Upper lobe of right lung (tissue), 1 donor: ENCODE measurements at regions not wholly inside any gene's neighbourhood (a gene's known extent, or its start where the extent isn't known, plus 50 kb on each side); places are given as distances from the start of the nearest gene placed in this dataset.

Experiments used
- ATAC-seq: fragments of 200-7000 bp; cut with Tn5 transposase; one replicate; pipeline ENCODE4 v1.9.1; 2020; ENCODE audit warnings: mild to moderate bottlenecking, moderate library complexity
- DNase-seq: peaks from one replicate; pipeline ENCODE4 v3.0.0-alpha.2; 2020
- H3K27ac ChIP-seq: fragments of 200-600 bp; one replicate; pipeline ENCODE4 v1.8.0; 2022
- H3K27me3 ChIP-seq: fragments of 200-600 bp; one replicate; pipeline ENCODE4 v1.8.0; 2022; ENCODE audit warnings: mild to moderate bottlenecking
- H3K36me3 ChIP-seq: fragments of 200-600 bp; one replicate; pipeline ENCODE4 v1.8.0; 2022
- H3K4me1 ChIP-seq: fragments of 200-600 bp; one replicate; pipeline ENCODE4 v1.8.0; 2022
- H3K4me3 ChIP-seq: fragments of 200-600 bp; one replicate; pipeline ENCODE4 v1.8.0; 2022; ENCODE audit warnings: mild to moderate bottlenecking
- H3K9me3 ChIP-seq: fragments of 200-600 bp; one replicate; pipeline ENCODE4 v1.8.0; 2022
- intact Hi-C: fragments of 100-400 bp; cut with DNase I; formaldehyde crosslinking; loops from one replicate; pipeline ENCODE4 v1.11.0; 2022
- TF ChIP-seq, protein P1 (sequence below): fragments of 200-600 bp; IDR thresholded peaks from one replicate; pipeline ENCODE4 v1.8.0; 2022; ENCODE audit warnings: antibody characterized with exemption
- donor health status: DM: no; HTN: yes; CAD: no; lungs with severe emphysema.

- no peak for DNase-seq
- H3K4me3 ChIP-seq, result no peak overlapping the region
- H3K36me3 ChIP-seq, result no peaks in the 10 kb centered on the region
- H3K27me3 ChIP-seq, result no peaks in the 10 kb centered on the region
- no peaks in the 10 kb centered on the region for H3K4me1 ChIP-seq
- intact Hi-C loops, result no loop called here
- H3K9me3 ChIP-seq, result no peaks in the 10 kb centered on the region
- no peak for ATAC-seq
- no peak overlapping the region for H3K27ac ChIP-seq
- TF ChIP-seq, protein P1, sequence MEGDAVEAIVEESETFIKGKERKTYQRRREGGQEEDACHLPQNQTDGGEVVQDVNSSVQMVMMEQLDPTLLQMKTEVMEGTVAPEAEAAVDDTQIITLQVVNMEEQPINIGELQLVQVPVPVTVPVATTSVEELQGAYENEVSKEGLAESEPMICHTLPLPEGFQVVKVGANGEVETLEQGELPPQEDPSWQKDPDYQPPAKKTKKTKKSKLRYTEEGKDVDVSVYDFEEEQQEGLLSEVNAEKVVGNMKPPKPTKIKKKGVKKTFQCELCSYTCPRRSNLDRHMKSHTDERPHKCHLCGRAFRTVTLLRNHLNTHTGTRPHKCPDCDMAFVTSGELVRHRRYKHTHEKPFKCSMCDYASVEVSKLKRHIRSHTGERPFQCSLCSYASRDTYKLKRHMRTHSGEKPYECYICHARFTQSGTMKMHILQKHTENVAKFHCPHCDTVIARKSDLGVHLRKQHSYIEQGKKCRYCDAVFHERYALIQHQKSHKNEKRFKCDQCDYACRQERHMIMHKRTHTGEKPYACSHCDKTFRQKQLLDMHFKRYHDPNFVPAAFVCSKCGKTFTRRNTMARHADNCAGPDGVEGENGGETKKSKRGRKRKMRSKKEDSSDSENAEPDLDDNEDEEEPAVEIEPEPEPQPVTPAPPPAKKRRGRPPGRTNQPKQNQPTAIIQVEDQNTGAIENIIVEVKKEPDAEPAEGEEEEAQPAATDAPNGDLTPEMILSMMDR, result no peak
Observed at GRCh38 chr14:97539884-97540283, 742.7 kb downstream of the VRK1 start.

DNA sequence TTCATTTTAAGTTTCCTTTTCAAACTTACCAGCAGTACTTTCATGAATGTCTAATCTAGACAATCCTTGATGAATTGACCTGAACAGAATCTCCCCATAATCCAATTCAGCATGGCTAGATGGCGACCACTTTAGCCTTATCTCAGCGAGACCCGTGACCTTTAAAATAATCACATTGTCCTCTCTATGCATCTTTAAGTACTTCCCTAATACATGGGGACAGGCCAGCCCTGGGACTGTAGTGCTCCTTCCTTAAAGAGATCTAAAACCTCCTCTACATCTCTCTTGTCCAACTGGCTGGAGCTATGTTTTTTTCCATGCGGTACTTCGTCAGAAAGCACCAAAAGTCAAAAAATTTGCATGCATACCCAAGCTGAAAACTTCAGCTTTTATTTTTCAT, 746.0 kb downstream of the VRK1 start:
- Histone ChIP-seq H3K9me3 (no peaks in the 10 kb centered on the region), H3K4me3 (no peak overlapping the region), H3K36me3 (no peaks in the 10 kb centered on the region), H3K27me3 (no peaks in the 10 kb centered on the region), H3K27ac (no peak overlapping the region), H3K4me1 (no peaks in the 10 kb centered on the region)
- peak; percentile 30 for ATAC-seq
- DNase-seq, result no peak
- TF ChIP-seq, protein P1, result no peak
- intact Hi-C loops, result no loop called here

DNA sequence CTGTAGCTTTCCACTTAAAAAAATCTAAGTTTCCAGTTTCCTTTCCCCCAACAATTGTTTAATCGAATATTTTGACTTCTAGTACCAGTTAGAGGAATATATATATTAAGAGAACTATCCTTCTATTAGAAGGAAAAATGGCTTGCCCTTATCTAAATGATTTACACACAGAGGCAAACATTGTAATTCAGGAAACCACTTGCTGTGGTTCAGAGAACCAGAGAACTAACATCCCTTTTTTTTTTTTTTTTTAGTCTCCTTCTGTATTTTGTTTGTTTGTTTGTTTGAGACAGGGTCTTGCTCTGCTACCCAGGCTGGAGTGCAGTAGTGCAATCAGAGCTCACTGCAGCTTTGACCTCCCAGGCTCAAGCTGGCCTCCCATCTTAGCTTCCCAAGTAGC, 746.6 kb downstream of the VRK1 start:
- ATAC-seq (no peak), DNase-seq (no peak)
- no peak overlapping the region for H3K4me3 ChIP-seq
- TF ChIP-seq, protein P1, result no peak
- no peaks in the 10 kb centered on the region for H3K27me3 ChIP-seq
- no peaks in the 10 kb centered on the region for H3K4me1 ChIP-seq
- H3K36me3 ChIP-seq, result no peaks in the 10 kb centered on the region
- intact Hi-C loops, result no loop called here
- no peak overlapping the region for H3K27ac ChIP-seq
- no peaks in the 10 kb centered on the region for H3K9me3 ChIP-seq

DNA sequence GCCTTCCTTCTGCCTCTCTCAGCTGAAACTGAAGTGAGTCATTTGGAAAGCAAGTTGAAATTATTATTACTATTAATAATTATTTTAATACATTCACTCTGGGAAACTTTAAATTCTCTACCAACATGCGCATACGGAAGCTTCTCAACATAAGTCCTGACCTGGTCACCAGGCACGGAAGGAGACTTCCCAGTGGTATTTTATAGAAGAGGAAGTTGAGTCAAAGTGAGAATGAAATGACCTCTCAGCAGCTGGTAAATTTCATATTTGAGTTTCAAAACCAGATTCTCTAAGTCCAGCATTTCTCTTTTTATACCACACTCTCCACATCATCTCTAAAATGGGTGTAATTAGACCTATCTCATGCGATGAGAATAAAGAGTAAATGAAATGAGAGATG, 747.4 kb downstream of the VRK1 start:
- TF ChIP-seq, protein P1, result no peak
- Histone ChIP-seq H3K9me3 (no peaks in the 10 kb centered on the region), H3K27ac (no peak overlapping the region), H3K36me3 (no peaks in the 10 kb centered on the region), H3K4me3 (no peak overlapping the region), H3K27me3 (no peaks in the 10 kb centered on the region), H3K4me1 (no peaks in the 10 kb centered on the region)
- ATAC-seq (peak; percentile 70), DNase-seq (no peak)
- intact Hi-C loops, result no loop called here

GRCh38 chr14:97546491-97547230, 749.5 kb downstream of the VRK1 start:
- Histone ChIP-seq H3K9me3 (no peaks in the 10 kb centered on the region), H3K4me3 (no peak overlapping the region), H3K27me3 (no peaks in the 10 kb centered on the region), H3K27ac (no peak overlapping the region), H3K36me3 (no peaks in the 10 kb centered on the region), H3K4me1 (no peaks in the 10 kb centered on the region)
- DNase-seq (no peak), ATAC-seq (no peak)
- intact Hi-C loops, result no loop called here
- TF ChIP-seq, protein P1, result no peak

- ATAC-seq, result no peak
- H3K27me3 ChIP-seq, result no peaks in the 10 kb centered on the region
- H3K4me1 ChIP-seq, result no peaks in the 10 kb centered on the region
- H3K9me3 ChIP-seq, result no peaks in the 10 kb centered on the region
- no peak for DNase-seq
- intact Hi-C loops, result no loop called here
- no peak overlapping the region for H3K4me3 ChIP-seq
- TF ChIP-seq, protein P1, result no peak
- no peak overlapping the region for H3K27ac ChIP-seq
- no peaks in the 10 kb centered on the region for H3K36me3 ChIP-seq
Observed at GRCh38 chr14:97550463-97550862, 753.3 kb downstream of the VRK1 start.
